UCSD-AML1 (cell line): ENCODE measurements at regions not wholly inside any gene's neighbourhood (a gene's known extent, or its start where the extent isn't known, plus 50 kb on each side); places are given as distances from the start of the nearest gene placed in this dataset.

Source experiments
- DNase-seq: peaks from one replicate; lab custom pipeline; 2025; ENCODE audit not compliant: unreplicated experiment; lab: John Stamatoyannopoulos, UW

GRCh38 chr4:126705266-126705665 is 927.5 kb upstream of the INTU start:
- DNase-seq, result no peak

DNA sequence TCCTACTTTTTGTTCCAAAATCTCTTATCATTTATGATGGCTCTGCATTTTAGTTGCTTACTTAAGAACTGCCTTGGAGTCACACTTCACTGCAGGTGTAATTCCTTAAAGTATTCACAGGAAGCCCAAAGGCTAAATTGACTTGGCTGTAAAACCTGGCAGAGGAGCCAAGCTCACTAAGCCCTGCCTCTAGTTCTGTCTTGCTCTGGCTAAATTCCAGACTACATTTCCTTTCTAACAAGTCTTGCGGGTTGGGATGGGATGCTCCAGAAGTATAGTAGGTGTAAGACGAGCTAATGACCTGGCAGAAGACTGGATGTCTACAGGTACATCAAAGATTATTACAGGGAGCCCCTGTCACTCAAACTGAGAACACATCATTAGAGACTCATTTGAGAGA is 924.0 kb upstream of the INTU start:
- DNase-seq, result no peak

- DNase-seq, result no peak
These were observed 921.8 kb upstream of the INTU start for GRCh38 chr4:126710935-126711334.

- DNase-seq, result no peak
These were observed 917.7 kb upstream of the INTU start for GRCh38 chr4:126715067-126715466.

DNA sequence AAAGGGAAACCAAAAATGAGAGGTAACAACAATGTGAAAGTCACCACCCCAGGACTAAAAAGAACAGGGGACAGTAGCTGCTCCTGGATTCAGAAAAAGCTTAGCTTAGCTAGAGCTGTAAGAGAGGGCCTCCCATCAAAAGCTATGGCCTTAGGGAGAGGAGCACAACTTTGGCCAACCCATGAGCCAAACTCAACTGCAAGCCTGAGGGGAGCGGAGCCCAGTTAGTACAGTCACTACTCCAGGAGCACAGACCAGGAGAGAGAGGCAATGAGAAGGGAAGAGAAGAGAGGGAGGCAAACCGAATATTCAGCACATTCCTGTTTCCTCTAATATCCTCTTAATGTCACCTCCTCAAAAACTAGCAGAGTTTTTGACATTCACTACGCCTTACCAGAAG is 917.1 kb upstream of the INTU start:
- DNase-seq, result no peak

DNA sequence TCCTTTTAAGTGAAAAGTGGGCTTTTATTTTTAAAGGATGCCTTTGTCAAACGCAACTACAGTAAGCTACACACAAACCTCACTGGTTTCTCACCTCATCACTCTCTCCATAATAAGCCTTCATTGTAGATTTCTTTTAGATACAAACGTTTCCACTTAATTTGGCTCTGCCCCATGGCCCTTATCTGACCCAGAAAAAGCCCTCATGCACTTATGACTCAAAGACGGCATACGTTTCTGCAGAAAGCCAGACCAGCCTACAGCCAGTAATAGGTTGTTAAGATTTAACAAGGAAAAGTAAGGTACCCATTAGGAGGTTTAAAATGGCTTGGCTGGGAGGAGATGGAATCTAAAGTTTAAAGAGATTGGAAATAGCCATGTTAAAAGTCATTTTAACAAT is 914.6 kb upstream of the INTU start:
- DNase-seq, result no peak

DNA sequence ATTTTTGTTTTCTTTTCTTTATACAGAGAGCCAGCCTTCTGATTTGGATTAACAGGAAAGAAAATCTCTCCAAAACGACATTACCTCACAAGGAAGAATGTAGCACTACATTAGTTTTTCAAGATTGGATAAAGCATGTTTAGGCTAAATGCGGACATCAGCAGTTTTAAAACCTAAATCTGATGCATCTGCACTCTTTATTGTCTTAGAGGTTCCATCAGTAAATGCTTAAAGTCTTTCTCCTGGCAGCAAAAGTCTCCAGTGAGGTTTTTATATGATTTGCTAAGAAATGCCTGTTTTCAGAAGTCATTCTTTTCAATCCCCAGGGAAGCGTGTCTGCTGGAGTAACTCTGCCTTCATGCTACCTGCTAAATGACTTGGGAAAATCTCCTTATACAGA is 912.9 kb upstream of the INTU start:
- DNase-seq, result no peak

GRCh38 chr4:126725906-126726305 is 906.9 kb upstream of the INTU start:
- no peak for DNase-seq

DNA sequence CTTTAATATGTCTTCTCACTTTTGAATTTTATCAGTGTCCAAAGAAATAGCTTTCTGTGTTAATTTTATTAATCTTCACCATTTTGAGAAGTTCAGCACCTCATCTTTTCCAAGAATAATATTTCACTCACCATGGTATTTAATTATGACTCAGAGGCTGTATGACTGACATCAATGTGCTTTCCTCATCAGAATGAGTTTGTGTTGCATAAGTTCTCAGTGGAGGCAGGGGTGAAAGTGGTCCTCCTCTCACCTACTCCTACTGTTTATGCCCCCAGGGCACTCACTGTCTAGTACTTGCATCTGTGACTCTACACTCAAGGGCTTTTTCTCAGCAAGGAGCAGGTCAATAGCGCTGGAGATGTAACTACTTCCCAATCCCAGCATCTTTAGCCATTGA is 905.3 kb upstream of the INTU start:
- no peak for DNase-seq

GRCh38 chr4:126731062-126731461 is 901.7 kb upstream of the INTU start:
- no peak for DNase-seq

GRCh38 chr4:126733301-126733700 is 899.5 kb upstream of the INTU start:
- DNase-seq, result no peak

- no peak for DNase-seq
These were observed 898.3 kb upstream of the INTU start for GRCh38 chr4:126734465-126734864.

- no peak for DNase-seq
These were observed 897.2 kb upstream of the INTU start for GRCh38 chr4:126735294-126736132.

GRCh38 chr4:126736133-126736518 is 896.6 kb upstream of the INTU start:
- DNase-seq, result no peak

DNA sequence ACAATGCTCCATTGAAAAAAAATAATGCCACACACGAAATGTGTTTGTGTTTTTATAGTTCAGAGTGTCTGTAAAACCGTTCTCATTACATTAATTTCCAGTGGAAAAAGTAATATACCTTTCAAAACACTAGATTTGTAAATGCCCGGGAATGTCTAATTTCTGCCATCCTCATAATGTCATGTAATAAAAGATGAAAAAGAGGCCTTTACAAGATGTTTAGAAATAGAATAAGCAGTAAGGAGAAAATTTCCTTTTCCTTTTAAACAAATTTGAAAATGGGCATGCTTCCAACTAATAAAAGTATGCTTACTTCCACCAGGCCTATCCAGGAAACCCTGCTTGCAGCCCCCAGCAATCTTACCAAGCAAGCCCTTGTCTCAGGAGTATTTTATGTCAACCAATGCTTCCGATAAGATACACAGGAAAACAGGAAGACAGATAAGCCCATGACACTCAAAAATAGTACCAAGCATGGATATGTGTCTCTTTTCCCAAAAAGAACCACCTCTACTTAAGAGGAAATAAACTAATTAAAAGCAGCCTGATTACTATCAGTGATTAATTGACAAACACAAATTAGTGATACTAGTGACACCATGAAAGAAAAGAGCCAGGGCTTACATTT is 894.7 kb upstream of the INTU start:
- no peak for DNase-seq

DNA sequence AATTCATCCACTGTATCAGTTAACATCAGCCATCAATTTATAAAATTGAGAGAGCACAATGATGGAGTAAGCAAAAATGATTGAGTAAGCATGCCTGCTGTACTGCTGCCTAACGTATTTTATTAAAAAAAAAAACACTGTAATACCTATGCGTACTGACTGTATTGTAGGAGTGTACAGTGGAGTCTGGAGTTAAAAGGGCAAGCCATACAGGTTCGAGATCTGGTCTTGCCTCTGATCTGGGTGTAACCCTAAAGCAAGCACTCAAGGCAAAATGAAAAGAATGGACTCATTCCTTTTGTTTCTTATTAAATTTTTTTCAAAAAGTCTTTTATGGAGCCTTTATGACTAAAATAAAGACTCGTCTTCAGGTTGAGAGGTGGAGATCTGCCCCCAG is 894.2 kb upstream of the INTU start:
- DNase-seq, result no peak

- no peak for DNase-seq
These were observed 893.8 kb upstream of the INTU start for GRCh38 chr4:126738926-126739325.

DNA sequence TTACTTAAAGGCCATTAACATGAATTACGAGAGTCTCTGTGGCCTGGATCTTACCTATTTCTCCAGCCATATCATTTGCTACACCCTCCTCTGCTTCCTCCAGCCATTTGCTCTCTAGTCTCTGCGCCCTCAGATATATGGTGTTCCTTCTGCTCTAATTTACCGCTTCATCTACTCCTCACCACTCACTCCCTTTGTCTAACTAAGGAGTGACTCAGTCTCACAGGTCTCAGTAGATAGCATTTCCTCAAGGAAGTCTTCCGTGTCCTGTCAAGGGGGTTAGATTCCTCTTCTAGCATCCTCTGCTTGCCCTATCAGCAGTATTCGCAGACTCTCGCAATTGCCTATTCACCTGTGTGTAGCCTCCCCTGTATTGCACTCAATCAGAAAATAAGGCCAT is 892.1 kb upstream of the INTU start:
- no peak for DNase-seq

DNA sequence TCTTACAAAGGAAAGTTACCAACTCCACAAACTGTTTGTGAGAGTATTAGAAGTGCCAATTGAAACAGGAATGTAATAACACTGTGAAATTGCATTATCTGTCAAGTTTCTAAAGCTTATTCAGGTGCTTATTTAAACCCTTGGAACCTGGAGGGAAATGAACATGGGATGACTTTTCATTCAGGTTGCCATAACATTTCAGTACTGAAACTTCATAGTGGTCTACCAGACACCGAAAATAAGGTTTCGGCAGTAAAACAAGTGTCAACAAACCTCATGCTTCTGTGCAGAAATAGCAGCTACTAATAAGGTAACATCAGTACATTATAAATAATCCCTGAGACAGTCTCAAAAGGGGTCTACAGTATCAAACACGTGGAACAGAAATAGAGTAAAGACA is 890.7 kb upstream of the INTU start:
- no peak for DNase-seq

DNA sequence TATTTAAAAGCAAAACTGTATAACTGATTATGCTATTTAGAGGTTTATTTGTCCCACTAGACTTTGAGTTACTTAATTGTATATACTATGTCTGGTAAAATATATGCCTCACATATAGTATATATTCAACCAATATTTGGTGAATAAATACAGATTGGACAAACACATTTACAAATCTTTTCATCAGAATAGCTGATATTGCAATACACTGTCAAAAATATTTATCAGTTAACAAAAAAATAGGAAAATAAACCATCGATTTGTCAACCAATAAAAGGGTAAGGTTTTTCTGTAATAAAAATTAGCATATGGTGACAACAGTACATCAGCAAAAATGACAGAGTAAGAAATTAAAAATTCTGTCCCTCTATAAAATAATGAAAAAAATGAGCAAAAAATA is 889.9 kb upstream of the INTU start:
- no peak for DNase-seq

DNA sequence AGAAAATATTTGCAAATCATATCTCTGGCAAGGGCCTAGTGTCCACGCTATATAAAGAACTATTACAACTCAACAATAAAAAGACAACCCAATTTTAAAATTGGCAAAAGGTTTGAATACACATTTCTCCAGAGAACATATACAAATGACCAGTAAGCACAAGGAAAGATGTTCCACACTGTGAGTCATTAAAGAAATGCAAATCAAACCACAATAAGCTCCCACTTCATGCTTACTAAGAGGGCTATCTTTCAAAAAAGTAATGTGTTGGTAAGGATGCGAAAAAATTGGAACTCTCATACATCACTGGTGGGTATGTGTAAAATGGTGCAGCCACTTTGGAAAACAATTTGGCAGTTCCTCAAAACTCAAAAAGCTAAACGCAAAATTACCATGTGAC is 884.0 kb upstream of the INTU start:
- DNase-seq, result no peak

DNA sequence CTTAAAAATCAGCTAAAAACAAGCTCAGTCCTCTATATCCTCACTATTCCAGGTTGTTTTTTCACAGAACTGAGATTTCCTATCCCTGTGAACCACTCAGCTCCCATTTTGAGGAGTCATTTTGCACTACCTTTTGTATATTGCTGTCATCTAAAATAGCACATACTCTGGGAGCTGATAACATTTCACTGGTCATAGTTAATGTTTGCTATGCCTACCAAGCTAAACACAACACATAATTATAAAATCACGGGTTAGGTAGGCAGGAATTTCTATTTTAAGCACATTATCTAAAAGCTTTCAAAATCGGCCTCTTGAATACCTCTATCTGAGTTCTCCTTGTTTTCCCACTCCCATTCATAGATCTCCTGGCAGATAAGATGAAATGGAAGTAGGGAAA is 882.0 kb upstream of the INTU start:
- no peak for DNase-seq

GRCh38 chr4:126752126-126752525 is 880.6 kb upstream of the INTU start:
- DNase-seq, result no peak
